GM18867 (cell line): ENCODE measurements at regions not wholly inside any gene's neighbourhood (a gene's known extent, or its start where the extent isn't known, plus 50 kb on each side); places are given as distances from the start of the nearest gene placed in this dataset.
"Not testable (repeated sequence)": the region's sequence is repeated elsewhere in the genome, so short reads cannot be mapped to it uniquely, and the experiment has no call there.

Experiments used
- ATAC-seq: cut with Tn5 transposase; IDR thresholded peaks from one replicate; pipeline ENCODE4 v1.9.1; 2021; ENCODE audit warnings: mild to moderate bottlenecking, moderate library complexity; ENCODE audit not compliant: unreplicated experiment

GRCh38 chr2:41031282-41031681 is 579.4 kb upstream of the SLC8A1 start:
- no peak for ATAC-seq

- ATAC-seq: no peak
These were observed 580.8 kb upstream of the SLC8A1 start for GRCh38 chr2:41032715-41033114.

GRCh38 chr2:41033127-41033526 is 581.2 kb upstream of the SLC8A1 start:
- no peak for ATAC-seq

GRCh38 chr2:41038408-41038807 is 586.5 kb upstream of the SLC8A1 start:
- ATAC-seq: no peak

- ATAC-seq: not testable (repeated sequence)
These were observed 587.9 kb upstream of the SLC8A1 start for GRCh38 chr2:41039750-41040149.

- no peak for ATAC-seq
These were observed 589.1 kb upstream of the SLC8A1 start for GRCh38 chr2:41040782-41041520.

- no peak for ATAC-seq
These were observed 590.5 kb upstream of the SLC8A1 start for GRCh38 chr2:41042343-41042742.

GRCh38 chr2:41061356-41061755 is 609.5 kb upstream of the SLC8A1 start:
- no peak for ATAC-seq

- ATAC-seq: no peak
These were observed 610.4 kb upstream of the SLC8A1 start for GRCh38 chr2:41062336-41062735.

GRCh38 chr2:41066168-41066567 is 614.3 kb upstream of the SLC8A1 start:
- ATAC-seq: no peak

- no peak for ATAC-seq
These were observed 616.9 kb upstream of the SLC8A1 start for GRCh38 chr2:41068740-41069139.

- no peak for ATAC-seq
These were observed 626.5 kb upstream of the SLC8A1 start for GRCh38 chr2:41078341-41078740.

- no peak for ATAC-seq
These were observed 627.1 kb upstream of the SLC8A1 start for GRCh38 chr2:41079011-41079410.

GRCh38 chr2:41084321-41084720 is 632.4 kb upstream of the SLC8A1 start:
- no peak for ATAC-seq

- ATAC-seq: no peak
These were observed 636.1 kb upstream of the SLC8A1 start for GRCh38 chr2:41087946-41088345.

- ATAC-seq: no peak
These were observed 649.4 kb upstream of the SLC8A1 start for GRCh38 chr2:41101281-41101680.

GRCh38 chr2:41109744-41110143 is 657.9 kb upstream of the SLC8A1 start:
- no peak for ATAC-seq

- ATAC-seq: no peak
These were observed 660.1 kb upstream of the SLC8A1 start for GRCh38 chr2:41111836-41112627.

GRCh38 chr2:41116106-41116797 is 664.4 kb upstream of the SLC8A1 start:
- ATAC-seq: no peak

GRCh38 chr2:41119489-41119888 is 667.6 kb upstream of the SLC8A1 start:
- no peak for ATAC-seq

- no peak for ATAC-seq
These were observed 671.5 kb upstream of the SLC8A1 start for GRCh38 chr2:41123341-41123740.

GRCh38 chr2:41127351-41127750 is 675.5 kb upstream of the SLC8A1 start:
- no peak for ATAC-seq
